GM19397 (cell line): ENCODE measurements at regions not wholly inside any gene's neighbourhood (a gene's known extent, or its start where the extent isn't known, plus 50 kb on each side); places are given as distances from the start of the nearest gene placed in this dataset.

Source experiments
- ATAC-seq: cut with Tn5 transposase; IDR thresholded peaks from one replicate; pipeline ENCODE4 v1.9.1; 2021; ENCODE audit warnings: mild to moderate bottlenecking, moderate library complexity; ENCODE audit not compliant: unreplicated experiment

GRCh38 chr18:65017372-65017760 is 733.4 kb upstream of the CDH7 start:
- no peak for ATAC-seq

- ATAC-seq, result no peak
Measured at GRCh38 chr18:65016631-65017371, 734.0 kb upstream of the CDH7 start.

GRCh38 chr18:64994370-64994769 is 756.4 kb upstream of the CDH7 start:
- no peak for ATAC-seq

- no peak for ATAC-seq
Measured at GRCh38 chr18:64993695-64994094, 757.1 kb upstream of the CDH7 start.

GRCh38 chr18:64992654-64993053 is 758.2 kb upstream of the CDH7 start:
- no peak for ATAC-seq

- no peak for ATAC-seq
Measured at GRCh38 chr18:64991102-64991501, 759.7 kb upstream of the CDH7 start.

- no peak for ATAC-seq
Measured at GRCh38 chr18:64986906-64987495, 763.8 kb upstream of the CDH7 start.

GRCh38 chr18:64983497-64984238 is 767.1 kb upstream of the CDH7 start:
- ATAC-seq, result no peak

- no peak for ATAC-seq
Measured at GRCh38 chr18:64982414-64983055, 768.3 kb upstream of the CDH7 start.

GRCh38 chr18:64981915-64982314 is 768.9 kb upstream of the CDH7 start:
- ATAC-seq, result no peak

- ATAC-seq, result no peak
Measured at GRCh38 chr18:64979791-64980190, 771.0 kb upstream of the CDH7 start.

GRCh38 chr18:64974391-64975125 is 776.3 kb upstream of the CDH7 start:
- ATAC-seq, result no peak

GRCh38 chr18:64972545-64972944 is 778.3 kb upstream of the CDH7 start:
- no peak for ATAC-seq

GRCh38 chr18:64966667-64967066 is 784.1 kb upstream of the CDH7 start:
- ATAC-seq, result no peak

GRCh38 chr18:64956465-64956864 is 794.3 kb upstream of the CDH7 start:
- ATAC-seq, result no peak

GRCh38 chr18:64949885-64950284 is 800.9 kb upstream of the CDH7 start:
- no peak for ATAC-seq

GRCh38 chr18:64936671-64937070 is 787.8 kb upstream of the LINC00305 start:
- no peak for ATAC-seq

GRCh38 chr18:64929036-64929435 is 780.1 kb upstream of the LINC00305 start:
- no peak for ATAC-seq

GRCh38 chr18:64919971-64920570 is 771.2 kb upstream of the LINC00305 start:
- ATAC-seq, result no peak

GRCh38 chr18:64918851-64919250 is 770.0 kb upstream of the LINC00305 start:
- no peak for ATAC-seq
